ENCODE measurements at regions not wholly inside any gene's neighbourhood (a gene's known extent, or its start where the extent isn't known, plus 50 kb on each side); places are given as distances from the start of the nearest gene placed in this dataset.

DNA sequence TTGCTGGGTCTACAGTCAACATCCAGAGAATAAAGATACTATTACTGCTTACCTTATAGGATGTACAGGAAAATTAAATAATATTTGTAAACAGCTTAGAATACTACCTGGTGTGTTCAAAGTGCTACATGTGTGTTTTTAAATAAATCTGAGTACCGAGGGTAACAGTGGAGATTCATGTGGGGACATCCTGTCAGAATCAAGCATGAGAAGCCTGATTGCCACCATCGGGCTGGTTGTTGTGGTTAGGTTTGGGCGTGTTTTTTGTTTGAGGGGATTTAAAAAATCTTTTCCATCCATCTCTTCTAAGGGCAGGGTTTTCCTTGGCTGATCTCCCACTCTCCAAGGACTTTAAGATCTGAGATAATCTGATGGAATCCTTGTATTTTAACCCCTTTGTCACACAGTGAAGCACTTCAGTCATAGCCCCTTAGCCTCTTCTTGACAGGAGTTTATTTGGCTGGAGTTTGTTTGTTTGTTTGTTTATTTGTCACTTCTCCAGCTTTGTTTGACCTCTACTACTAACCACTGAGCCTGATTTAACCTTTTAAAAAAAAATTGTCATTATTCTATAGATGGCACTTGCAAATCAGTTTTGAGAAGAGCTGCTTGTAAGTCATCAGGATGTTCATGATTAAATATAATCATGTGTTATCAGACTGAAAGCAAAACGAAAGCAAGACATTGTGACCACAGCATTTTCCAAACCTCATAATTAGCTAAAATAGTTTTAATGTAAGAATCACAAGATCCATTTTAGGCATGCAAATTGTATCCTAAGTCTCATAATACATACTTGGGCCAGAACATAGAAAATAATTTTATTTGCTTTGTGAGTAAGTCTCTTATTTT lies 72.8 kb upstream of the RARB start:
- intact Hi-C loops (cut with DNase I): no loop called here
- no peak for DNase-seq
- no peak for ATAC-seq (ENCODE audit: poor library complexity)

DNA sequence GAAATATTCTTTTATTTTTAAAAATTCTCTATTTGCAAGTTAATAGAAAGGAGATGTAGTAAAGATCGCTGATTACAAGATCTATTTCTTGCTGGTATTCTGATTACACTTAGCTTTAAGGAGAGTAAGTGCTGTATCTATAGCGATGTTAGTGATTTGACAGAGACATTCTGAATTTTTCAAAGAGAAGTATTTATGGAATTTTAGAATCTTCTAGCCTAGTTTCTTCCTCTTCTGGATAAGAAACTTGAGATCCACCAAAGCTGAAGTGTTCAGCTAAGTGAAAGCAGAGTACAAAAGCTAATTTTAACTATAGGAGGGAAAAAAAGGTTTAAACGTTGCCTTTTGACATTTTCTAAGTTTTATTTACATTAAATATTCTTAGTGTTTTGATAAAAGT lies 72.1 kb upstream of the RARB start:
- no peak for ATAC-seq (ENCODE audit: poor library complexity)
- intact Hi-C loops (cut with DNase I): no loop called here
- no peak for DNase-seq

DNA sequence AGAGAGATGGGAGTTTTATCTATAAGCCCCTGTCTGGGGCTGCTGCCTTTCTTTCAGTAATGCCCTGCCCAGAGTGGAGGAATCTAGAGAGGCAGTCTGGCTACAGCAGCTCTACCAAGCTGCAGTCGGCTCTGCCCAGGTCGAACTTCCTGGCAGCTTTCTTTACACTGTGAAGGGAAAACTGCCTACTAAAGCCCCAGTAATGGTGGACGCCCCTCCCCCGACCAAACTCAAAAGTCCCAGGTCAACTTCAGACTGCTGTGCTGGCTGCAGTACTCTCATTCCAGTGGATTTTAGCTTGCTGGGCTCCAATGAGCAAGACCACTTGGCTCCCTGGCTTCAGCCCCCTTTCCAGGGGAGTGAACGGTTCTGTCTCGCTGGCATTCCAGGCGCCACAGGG lies 65.9 kb upstream of the RARB start:
- intact Hi-C loops (cut with DNase I): no loop called here
- no peak for ATAC-seq (ENCODE audit: poor library complexity)
- no peak for DNase-seq

DNA sequence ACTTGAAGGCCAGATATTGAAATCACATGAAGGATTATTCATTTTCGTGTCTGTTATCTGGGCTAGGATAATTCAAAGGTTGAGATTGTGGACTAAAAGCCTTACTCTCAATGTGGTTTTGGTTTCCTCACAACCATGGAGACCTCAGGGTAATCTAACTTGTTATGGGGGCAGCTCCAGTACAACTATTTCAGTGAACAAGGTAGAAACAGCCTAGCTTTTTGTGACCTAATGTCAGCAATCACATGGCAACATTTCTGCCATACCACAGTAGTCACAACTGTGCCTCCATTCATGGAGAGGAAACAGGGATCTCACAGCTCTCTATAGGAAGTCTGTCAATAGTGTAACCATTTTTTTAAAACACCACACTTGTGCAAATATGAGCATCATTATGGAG lies 62.4 kb upstream of the RARB start:
- DNase-seq (no peak), ATAC-seq (ENCODE audit: poor library complexity) (no peak)
- intact Hi-C loops (cut with DNase I): no loop called here

DNA sequence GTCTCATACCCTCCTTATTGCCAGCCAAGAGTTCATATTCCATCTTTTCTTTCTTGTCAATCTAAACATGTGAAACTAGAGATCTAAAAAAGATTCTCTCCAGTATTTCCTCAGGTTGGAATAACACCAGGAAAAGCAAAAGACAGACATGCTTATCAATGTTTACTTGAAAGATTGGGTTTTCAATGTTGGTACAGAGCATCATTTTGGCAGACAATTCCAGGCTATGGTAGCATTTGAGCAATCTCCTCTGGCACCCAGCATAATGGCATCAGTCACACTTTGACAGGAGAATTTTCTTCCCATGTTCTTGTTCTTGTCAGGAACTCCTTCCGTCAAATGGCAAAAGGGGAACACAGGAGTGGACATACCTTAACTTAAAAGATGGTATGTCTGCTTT lies 61.0 kb upstream of the RARB start:
- ATAC-seq (ENCODE audit: poor library complexity) (no peak), DNase-seq (no peak)
- intact Hi-C loops (cut with DNase I): no loop called here

DNA sequence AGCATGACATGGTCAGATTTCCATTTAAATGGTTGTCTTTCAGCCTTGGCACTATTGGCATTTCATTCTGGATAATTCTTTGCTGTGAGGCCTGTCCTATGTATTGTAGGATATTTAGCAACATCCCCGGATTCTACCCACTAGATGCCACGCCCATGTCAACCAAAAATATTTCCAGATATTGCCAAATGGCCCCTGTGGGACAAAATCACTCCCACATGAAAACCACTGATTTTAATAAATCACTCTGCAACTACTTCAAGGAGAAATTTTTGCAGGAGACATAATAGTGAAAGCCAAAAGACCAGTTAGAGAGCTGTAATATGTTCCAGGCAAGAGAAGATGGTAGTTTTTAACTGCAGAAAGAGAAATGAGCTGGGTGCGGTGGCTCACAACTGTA lies 55.9 kb upstream of the RARB start:
- no peak for ATAC-seq (ENCODE audit: poor library complexity)
- DNase-seq: no peak
- intact Hi-C loops (cut with DNase I): no loop called here

DNA sequence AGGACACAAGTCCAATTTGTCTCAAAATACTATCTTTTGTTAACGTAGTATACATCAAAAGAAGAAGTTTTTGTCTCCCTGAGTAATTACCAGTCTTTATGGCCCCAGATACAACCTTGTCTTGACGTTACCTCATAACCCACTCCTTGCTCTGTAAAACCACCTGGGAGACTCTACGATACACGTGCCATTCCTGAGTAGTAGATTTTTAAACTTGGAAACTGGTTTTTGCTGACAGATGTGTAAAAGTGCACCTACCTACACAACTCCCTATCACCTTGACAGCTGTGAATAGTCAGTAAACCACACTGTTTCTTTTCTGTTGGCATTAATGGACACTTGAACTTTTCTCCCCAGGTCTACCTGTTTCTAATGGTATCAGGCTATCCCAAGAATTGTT lies 51.7 kb upstream of the RARB start:
- intact Hi-C loops (cut with DNase I): no loop called here
- DNase-seq (no peak), ATAC-seq (ENCODE audit: poor library complexity) (no peak)

DNA sequence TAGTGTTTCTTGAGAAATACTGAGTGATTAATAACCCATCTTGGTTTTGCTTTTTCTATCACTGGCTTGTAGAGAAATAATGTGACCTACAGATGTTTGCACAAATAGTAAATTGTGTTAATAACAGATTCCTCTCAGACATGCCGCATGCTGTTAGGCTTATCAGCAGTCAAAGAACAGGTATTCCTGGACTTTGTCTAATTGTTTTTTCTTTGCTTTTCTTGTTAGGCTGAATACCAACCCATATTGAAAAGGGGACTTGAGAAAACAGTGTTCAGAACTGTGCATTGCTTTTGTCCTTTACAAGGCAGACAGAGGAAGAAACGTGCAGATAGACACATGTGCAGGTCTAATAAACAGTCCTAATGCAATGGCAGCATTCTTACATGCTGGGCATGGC lies 51.0 kb upstream of the RARB start:
- DNase-seq (no peak), ATAC-seq (ENCODE audit: poor library complexity) (no peak)
- intact Hi-C loops (cut with DNase I): no loop called here

Measured in Right ventricle myocardium superior (tissue), 1 donor.